Epithelial cell of prostate (primary cell): ENCODE measurements at regions not wholly inside any gene's neighbourhood (a gene's known extent, or its start where the extent isn't known, plus 50 kb on each side); places are given as distances from the start of the nearest gene placed in this dataset.
"Not testable (repeated sequence)": the region's sequence is repeated elsewhere in the genome, so short reads cannot be mapped to it uniquely, and the experiment has no call there.

Source experiments
- DNase-seq: peaks from one replicate; pipeline ENCODE4 v3.0.0-alpha.2; 2011; ENCODE audit warnings: low read depth, low spot score
- H3K27ac ChIP-seq: fragments of 450-650 bp; 2 replicates; pipeline ENCODE4 v1.5.1; 2017; ENCODE audit warnings: mild to moderate bottlenecking

- no peak overlapping the region for H3K27ac ChIP-seq
- DNase-seq, result no peak
These were observed 1165.3 kb downstream of the TAF11L14 start for GRCh38 chr5:18799482-18800128.

- DNase-seq, result no peak
- no peak overlapping the region for H3K27ac ChIP-seq
These were observed 1166.2 kb downstream of the TAF11L14 start for GRCh38 chr5:18800293-18801025.

- H3K27ac ChIP-seq, DNase-seq: not testable (repeated sequence)
These were observed 1167.2 kb downstream of the TAF11L14 start for GRCh38 chr5:18801413-18801812.

- no peak for DNase-seq
- H3K27ac ChIP-seq, result no peak overlapping the region
These were observed 1168.1 kb downstream of the TAF11L14 start for GRCh38 chr5:18802336-18802735.

GRCh38 chr5:18805376-18805775 is 1171.1 kb downstream of the TAF11L14 start:
- no peak for DNase-seq
- no peak overlapping the region for H3K27ac ChIP-seq

- no peak overlapping the region for H3K27ac ChIP-seq
- no peak for DNase-seq
These were observed 1173.2 kb downstream of the TAF11L14 start for GRCh38 chr5:18807256-18808149.

- no peak for DNase-seq
- no peak overlapping the region for H3K27ac ChIP-seq
These were observed 1176.3 kb downstream of the CDH18 start for GRCh38 chr5:18811661-18812060.

- no peak overlapping the region for H3K27ac ChIP-seq
- no peak for DNase-seq
These were observed 1159.6 kb downstream of the CDH18 start for GRCh38 chr5:18828351-18828750.

- DNase-seq, result no peak
- no peak overlapping the region for H3K27ac ChIP-seq
These were observed 1158.5 kb downstream of the CDH18 start for GRCh38 chr5:18829539-18829938.

GRCh38 chr5:18850216-18850615 is 1137.8 kb downstream of the CDH18 start:
- no peak for DNase-seq
- H3K27ac ChIP-seq, result no peak overlapping the region

GRCh38 chr5:18872978-18873377 is 1115.0 kb downstream of the CDH18 start:
- no peak overlapping the region for H3K27ac ChIP-seq

GRCh38 chr5:18876565-18876964 is 1111.4 kb downstream of the CDH18 start:
- no peak overlapping the region for H3K27ac ChIP-seq
- DNase-seq, result no peak

More at GRCh38 chr5:18872978-18873377, 1115.0 kb downstream of the CDH18 start:
- no peak for DNase-seq

GRCh38 chr5:18881615-18882014 is 1106.4 kb downstream of the CDH18 start:
- H3K27ac ChIP-seq, result no peak overlapping the region
- DNase-seq, result peak; percentile 14

- DNase-seq, result peak; percentile 16
- H3K27ac ChIP-seq, result no peak overlapping the region
These were observed 1105.8 kb downstream of the CDH18 start for GRCh38 chr5:18882154-18882553.

GRCh38 chr5:18888821-18889220 is 1099.2 kb downstream of the CDH18 start:
- H3K27ac ChIP-seq, result no peak overlapping the region
- no peak for DNase-seq

- DNase-seq, result no peak
- H3K27ac ChIP-seq, result no peak overlapping the region
These were observed 1087.4 kb downstream of the CDH18 start for GRCh38 chr5:18900644-18901043.

GRCh38 chr5:18920966-18921365 is 1067.0 kb downstream of the CDH18 start:
- no peak for DNase-seq

GRCh38 chr5:18932081-18932480 is 1055.9 kb downstream of the CDH18 start:
- H3K27ac ChIP-seq, result no peak overlapping the region
- no peak for DNase-seq

More at GRCh38 chr5:18920966-18921365, 1067.0 kb downstream of the CDH18 start:
- no peak overlapping the region for H3K27ac ChIP-seq

GRCh38 chr5:18944771-18945170 is 1043.2 kb downstream of the CDH18 start:
- H3K27ac ChIP-seq, result no peak overlapping the region
- DNase-seq, result no peak

GRCh38 chr5:18954239-18954638 is 1033.8 kb downstream of the CDH18 start:
- H3K27ac ChIP-seq, result no peak overlapping the region
- no peak for DNase-seq

- H3K27ac ChIP-seq, result no peak overlapping the region
- no peak for DNase-seq
These were observed 1028.5 kb downstream of the CDH18 start for GRCh38 chr5:18959535-18959934.
